Stromal cell of bone marrow (primary cell): ENCODE measurements at regions not wholly inside any gene's neighbourhood (a gene's known extent, or its start where the extent isn't known, plus 50 kb on each side); places are given as distances from the start of the nearest gene placed in this dataset.
"Not testable (repeated sequence)": the region's sequence is repeated elsewhere in the genome, so short reads cannot be mapped to it uniquely, and the experiment has no call there.

Experiments used
- DNase-seq: peaks from one replicate; pipeline ENCODE4 v3.0.0-alpha.2; 2012; ENCODE audit warnings: low read depth

DNA sequence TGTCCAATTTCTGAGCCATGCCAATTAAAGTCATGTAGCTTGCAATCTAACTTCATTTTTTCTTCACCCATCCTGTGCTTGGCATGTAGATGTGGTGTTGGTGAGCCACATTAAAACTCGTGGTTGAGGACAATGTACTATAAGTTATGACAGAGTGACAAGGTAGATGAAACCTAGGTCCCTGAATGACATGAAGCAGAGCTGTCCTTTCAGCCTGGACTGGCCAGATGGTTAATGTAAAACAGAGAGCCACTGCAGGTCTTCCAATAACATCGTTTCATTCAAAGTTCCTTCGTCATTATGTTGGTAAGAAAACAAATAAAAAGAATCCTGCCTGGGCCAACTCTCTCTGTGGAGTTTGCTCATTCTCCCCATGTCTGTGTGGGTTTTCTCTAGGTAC, 856.5 kb upstream of the SEMA6A start:
- DNase-seq: no peak

DNA sequence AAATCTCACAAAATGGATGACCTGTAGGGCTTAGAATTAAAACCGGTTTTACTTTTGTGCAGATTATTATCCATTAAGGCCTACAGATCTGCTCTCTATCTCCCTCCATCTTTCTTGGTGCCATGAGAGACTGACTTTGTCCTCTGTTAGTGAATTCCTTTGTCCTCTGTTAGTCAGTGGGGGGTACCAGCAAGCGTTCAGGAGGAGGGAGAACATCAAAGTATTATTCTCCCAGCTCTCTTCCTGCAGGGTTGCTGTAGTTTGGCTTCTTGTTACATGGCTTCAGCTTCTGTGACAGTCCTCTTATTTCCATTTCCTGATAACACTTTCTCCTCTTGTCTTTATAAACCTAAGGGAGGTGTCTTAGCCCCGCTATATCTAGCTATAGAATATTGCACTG, 850.5 kb upstream of the SEMA6A start:
- DNase-seq: no peak

DNA sequence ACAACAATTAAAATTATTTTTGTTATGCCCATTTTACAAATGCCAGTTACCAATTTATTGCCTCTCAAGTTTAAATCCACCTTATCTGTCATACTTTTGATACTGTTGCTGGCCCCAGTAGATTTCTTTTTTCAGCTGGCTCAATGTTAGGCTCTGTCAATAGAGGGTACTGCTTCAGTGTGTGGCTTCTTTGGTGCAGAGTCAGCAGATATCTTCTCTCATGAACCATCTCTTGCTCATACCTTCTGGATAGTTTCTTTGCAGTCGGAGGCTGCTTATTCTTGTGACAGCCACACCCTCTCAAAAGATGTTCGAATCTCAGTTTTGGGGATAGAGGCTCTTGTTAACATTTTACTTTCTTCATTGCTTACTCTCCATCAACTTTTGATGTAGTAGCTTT, 849.9 kb upstream of the SEMA6A start:
- DNase-seq: no peak

DNA sequence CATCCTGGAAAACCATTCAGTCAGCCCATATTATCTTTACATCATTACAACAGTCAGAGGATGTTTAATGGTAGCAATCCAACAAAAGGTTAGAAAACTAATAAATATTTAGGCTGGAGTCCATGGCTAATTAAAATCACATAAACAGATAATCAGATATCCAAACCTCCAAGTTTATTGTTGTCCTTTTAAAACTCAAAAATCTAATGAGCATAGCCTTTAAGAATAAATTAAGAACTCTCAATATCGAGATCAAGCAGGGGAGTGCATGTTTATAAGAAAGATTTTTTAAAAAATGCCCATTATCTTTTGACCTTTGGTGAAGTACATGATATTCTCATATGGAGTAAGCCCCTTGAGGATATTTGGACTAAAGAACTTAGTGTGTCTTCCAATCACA, 842.9 kb upstream of the SEMA6A start:
- no peak for DNase-seq

DNA sequence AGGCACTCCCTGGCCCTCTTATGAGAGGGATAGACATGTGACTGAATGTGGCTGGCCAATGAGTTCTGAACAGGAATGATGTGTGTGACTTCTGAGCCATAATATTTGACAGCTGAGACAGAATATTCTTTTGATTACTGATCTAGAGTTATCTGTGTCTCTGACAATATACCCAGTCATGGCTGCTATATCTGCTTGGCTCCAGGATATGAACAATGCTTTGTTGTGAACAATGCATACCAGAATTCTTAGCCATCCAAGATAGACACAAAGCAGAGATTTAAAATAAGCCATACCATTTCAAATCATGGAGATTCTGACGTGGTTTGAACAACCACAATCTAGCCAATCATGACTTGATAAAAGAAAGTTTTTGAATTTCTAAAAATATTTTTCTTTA, 840.3 kb upstream of the SEMA6A start:
- no peak for DNase-seq

DNA sequence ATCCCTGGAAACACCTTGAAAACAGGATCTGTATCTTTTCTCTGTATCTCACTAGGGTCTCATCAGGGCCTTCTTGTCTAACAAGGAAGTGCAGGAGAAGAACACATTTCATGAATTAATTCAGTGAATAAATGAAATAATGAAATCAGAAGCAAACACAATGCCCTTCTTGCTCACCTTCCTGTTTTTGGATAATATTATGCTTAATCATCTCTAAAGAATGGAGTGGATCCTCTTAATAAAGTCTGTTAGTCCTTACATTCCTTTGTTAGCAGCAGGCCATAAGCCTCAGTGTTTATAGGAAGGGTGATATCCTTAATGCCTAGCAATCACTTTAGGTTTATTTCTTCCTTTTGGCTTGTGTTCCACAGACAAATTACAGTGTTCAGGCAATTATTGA, 837.1 kb upstream of the SEMA6A start:
- DNase-seq: no peak

DNA sequence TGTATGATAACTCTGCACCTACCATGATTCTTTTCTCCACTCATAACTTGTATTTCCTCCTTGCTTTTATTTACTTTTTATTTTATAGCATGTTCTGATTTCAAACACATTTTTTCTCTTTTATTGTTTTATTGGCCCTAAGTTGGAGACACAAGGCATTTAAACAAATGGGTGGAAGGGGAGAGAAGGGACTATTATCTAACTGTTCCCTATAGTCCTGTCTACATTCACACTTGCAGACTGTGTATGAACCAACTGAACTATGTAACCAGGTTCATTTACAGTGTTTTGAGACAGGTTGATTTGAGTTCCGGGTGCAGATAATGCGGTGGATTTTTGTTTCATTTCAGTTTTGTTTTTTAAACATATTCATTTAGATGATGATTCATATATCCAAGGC, 830.6 kb upstream of the SEMA6A start:
- no peak for DNase-seq

DNA sequence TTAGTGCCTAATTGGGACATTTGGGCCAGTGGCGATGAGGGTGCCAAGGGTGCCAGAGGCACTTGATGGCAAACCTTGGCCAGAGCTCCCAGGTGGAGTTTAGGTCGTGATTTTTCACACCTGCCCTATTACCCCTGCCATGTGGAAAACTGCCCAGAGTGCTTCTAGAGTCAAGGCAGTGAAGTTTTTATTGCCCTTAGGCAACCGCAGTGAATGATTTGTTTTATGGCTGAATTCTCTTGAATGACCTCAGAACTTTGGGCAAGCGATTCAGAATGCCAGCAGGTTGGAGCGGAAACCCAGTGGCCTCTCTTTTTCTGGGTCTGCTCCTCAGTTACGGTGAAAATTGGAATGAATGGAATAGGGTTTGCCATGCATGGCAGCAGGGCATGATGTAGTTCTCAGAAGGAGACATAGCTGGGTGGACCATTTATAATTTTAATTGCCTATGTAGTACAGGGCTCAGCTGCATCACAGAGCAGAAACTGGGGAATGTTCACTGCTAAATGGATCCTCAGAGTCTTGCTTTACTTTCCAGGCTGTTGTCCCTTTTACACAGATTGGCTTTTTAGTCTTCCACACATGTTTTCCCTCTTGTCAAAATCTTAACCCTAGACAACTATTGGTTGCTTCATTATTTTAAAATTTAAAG, 820.0 kb upstream of the SEMA6A start:
- no peak for DNase-seq

DNA sequence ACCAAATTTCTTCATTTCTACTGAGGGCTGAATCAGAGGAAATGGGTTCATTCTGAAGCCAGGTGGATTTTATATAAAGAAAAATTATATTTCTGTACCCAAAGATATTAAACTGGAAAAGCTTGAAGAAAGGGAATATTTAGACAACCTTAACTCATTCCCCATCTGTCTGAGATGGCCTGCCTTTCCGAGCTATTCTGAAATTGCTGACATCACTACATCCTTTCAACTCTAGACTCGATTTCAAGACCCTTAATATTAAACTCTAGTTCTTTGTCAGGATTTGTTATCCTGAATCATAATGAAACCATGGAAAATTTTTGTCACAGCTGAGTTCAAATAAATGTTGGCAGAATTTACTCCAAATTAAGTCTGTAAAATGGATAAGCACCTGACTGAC, 818.5 kb upstream of the SEMA6A start:
- no peak for DNase-seq

DNA sequence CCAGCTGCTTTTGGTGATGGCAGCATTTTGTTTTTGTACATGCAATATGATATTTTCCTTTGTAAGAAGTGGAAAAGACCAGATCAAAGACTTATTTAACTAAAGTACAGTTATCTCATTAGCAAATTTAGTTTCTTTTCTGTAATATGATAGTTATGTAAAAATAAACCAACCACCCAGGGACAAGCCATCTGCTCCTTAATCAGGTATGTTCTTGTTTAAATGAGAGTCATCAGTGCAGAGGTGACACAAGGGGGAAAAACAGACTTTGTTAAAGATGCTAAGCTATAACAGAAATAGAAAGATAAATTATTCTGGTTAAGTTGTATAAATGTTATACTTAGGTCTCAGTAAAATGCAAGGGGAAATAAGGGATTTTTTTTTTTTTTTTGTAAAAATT, 805.7 kb upstream of the SEMA6A start:
- no peak for DNase-seq

DNA sequence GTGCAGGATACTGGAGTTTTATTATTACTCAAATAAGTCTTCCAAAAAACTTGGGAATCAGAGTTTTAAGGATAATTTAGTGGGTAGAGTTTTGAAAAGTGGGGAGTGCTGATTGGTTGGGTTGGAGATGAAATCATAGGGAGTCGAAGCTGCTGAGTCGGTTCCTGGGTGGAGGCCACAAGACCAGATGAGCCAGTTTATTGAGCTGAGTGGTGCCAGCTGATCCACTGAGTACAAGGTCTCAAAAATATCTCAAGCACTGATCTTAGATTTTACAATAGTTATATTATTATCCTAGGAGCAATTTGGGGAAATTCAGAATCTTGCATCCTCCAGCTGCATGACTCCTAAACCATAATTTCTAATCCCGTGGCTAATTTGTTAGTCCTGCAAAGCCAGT, 804.9 kb upstream of the SEMA6A start:
- no peak for DNase-seq

DNA sequence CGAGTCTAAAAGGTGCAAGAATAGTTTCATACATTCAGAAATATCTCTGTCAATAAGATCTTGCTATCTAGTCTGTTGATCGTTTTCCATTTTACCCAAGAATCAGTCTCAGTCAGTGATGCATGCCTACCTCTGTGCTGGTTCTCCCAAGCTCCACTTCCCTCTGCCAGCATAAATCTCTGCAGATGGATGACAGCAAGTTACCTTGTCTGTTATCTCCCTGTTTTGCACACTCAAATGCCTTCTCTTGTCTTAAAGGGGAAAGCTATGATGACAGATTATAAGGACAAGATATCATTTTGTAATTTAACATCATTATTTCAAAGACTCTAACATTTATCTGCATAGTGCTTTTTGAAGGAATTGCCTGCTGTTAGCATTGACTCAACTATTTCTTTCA, 802.1 kb upstream of the SEMA6A start:
- DNase-seq: no peak

DNA sequence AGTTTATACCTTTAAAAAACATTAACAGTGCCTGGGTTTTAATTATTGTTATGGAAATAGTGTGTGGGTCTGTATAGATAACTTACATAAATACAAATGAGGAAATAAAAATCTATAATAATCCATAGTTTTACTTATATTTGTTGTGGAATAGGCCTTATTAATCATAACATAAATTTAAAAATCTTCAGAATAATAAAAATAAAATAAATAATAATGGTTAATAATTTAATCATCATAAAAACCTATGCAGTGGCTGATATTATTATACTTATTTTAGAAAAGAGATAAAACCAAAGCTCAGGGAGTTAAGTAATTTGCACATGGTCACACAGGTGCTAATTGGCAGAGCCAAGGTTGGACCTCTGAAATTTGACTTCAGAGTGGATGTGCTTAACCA, 785.3 kb upstream of the SEMA6A start:
- DNase-seq: no peak

DNA sequence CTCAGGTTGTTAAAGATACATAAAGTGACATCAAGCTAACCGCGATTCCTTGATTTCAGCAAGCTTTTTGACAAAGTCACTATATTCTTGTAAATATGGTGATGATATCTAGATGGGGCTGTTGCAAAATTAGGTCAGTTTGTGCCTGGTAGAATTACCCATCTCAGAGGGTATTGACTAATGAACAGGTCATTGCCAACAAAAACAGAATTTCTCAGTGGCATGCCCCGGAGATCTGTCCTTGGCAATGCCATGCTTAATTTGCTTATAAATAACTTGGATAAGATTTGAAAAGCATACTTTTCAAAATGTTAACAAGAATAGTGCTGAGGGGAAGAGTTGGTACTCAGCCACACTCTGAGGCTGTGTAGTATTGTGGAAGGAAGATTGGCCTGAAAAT, 783.3 kb upstream of the SEMA6A start:
- no peak for DNase-seq

DNA sequence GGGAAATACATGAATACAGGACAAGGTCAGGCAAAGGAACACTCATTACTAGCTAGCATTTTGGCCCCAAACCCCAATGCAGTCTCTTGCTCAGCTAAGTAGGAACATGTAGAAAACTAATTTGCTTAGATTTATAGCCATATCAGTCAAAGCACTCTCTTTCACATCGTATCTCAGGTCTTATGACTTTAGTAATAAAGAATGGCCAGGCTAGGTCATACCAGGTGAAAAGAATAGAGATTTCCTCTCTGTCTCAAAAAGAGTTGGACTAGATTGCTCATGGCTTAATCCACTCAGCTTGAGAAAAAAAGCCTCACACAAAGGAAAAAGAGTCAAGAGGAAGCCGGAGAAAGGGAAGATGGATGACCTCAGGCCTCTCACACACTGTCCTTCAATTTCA, 772.7 kb upstream of the SEMA6A start:
- no peak for DNase-seq

DNA sequence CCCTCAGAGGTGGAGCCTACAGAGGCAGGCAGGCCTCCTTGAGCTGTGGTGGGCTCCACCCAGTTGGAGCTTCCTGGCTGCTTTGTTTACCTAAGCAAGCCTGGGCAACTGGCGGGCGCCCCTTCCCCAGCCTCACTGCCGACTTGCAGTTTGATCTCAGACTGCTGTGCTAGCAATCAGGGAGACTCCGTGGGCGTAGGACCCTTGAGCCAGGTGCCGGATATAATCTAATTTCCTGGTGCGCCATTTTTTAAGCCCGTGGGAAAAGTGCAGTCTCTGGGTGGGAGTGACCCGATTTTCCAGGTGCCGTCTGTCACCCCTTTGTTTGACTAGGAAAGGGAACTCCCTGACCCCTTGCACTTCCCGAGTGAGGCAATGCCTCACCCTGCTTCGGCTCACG, 769.1 kb upstream of the SEMA6A start:
- not testable (repeated sequence) for DNase-seq

DNA sequence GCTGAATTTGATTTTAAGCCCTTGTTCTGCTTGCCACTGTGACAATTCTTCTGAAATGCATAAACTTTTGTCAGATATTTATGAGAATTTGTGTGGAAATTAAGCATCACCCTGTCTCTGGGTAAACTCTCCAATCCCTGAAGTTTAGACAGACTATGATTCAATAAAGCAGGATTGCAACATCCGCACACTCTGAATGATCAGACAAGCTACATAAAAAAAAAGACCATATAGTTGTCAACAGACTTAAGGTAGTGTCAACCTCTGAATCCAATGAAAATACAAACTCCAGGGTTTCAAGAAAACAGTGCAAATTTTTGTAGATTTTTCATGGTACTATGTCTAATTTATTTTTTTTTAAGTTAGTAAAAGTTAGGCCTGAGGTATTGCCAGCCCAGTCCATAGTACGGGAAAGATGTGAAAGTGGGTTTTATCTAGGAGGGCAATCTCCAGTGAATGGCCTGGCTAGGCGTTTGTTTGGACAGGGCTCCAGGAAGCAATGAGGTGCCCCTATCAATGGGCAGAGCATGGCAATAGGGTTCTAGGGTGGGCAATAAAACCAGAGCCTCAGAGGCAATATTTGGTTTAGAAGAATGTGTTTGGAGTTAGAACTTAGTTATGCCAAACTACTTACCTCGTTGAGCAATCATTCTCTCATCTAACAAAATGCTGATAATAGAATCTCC, 762.6 kb upstream of the SEMA6A start:
- DNase-seq: no peak

DNA sequence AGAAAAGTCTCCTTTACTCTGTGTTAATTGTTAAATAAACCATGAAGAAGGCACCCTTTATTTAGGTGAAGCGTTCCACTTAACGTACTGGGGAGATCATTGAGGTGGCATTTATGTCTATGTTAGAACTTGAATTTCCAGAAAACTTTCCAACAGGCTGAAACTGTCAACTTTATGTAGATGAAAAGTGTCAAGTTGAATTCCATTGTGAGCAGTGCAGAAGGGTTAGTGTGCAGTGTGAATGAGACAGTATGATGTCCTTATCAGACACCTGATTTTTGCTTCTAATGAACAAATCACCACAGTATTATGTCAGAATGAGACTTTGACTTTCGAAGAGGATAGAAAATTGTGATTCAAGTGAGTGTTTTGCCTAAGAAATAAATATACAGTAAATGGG, 761.6 kb upstream of the SEMA6A start:
- DNase-seq: no peak

DNA sequence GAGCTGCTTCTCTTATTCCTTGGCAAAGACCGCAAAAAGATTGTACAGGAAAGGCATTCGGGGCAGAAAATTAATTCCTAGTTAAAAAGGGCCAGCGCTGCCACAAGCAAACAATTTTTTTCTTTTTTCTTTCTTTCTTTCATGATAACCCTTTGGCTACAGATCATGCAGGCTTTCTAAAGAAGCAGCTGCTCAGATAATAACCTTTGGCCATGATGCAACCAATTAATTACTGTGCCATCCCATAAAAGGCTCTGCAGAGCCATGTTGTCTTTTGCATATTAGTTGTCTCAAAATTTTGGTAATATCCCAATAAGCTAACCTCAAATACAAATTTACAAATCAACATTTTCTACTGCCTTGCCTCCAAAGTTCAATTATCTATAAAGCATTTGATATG, 758.4 kb upstream of the SEMA6A start:
- no peak for DNase-seq

DNA sequence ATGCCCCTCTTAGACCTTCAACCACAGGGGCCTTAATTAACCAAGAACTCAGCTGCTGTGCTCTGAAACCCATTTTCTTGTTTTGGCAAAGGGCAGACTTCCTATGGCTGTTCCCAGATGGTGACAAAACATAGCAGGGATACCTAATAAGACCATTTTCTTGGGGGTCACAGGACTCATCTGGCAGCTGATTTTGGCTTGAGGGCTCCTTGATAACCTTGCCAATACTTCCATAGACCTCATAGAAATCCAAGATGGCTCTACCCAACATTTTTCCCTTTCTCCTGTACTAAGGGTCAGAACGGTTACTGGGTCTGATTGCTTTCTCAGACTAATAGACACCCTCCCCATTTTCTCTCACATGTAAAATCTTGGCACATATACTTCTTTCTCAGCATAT, 757.7 kb upstream of the SEMA6A start:
- no peak for DNase-seq

DNA sequence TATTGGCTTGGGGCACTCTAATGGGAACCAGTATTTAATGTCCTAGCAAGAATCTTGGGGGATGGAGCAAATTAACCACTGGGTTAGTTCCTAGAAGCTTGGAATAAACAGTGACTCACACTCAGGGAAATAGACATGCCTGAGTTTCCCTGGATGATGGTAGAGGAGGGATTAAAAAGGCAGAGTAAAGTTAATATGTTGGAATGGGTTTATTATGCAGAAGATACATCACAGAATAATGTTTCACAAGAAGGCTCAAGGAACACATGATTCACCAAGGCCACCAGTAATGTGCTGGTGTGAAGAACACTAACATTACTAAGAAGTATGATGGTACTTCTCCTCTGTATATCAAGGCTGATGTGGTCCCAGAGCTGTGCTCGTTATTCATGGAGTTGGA, 752.9 kb upstream of the SEMA6A start:
- no peak for DNase-seq

DNA sequence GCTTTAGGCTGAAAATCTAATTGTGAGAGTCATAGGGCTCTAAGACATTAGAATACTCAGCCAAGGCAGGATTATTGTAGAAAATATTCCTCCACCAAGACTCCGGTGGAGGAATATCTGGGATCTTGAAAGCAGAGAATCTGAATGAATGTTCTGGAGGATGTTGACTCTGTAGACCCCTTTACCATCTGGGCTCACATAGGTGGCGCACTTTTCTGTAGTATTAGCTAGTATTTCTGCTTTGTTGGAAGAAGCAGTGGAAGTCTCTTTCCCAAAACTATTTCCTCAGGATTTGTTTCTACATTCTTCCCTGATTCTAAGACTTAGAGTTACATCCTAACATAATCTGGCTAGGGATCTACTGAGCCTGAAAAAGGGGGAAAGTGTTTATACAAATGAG, 752.4 kb upstream of the SEMA6A start:
- DNase-seq: no peak

DNA sequence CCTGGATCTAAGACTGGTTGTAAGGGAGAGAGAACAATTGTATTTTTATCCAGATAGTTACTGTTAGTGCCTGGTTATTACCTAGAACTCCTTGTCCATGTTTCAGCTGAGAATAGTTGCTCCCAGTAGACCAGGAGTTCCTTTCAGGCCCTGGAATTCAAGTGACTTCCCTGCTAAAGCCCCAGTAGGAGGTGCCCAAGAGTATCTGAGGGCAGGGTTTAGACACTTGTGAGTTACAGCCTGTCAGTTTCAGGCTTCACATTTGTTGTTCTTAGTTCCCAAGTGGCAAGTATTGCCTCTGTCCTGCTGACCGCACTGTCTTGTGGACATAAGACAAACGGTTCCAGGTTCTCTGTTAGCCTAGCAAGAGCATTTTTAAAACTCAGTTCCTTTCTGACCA, 743.9 kb upstream of the SEMA6A start:
- DNase-seq: no peak

DNA sequence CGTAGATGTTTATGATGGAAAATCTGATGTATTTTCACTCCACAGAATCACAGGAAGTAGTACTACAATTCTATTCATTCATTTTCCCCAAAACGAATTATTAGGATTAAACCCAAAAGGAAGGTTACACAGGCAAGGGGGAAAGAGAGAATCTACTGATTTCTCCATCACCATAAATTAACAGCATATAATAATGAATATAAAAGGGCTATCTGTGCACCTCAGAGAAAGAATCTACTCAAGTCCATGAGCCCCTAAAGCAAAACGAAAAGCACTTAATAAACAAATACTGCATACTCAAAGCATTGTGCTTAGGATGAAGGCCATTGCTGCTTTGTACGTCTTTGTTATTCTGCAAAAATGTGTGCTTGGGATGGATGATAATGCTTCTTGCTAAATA, 740.5 kb upstream of the SEMA6A start:
- DNase-seq: no peak
